Duodenal mucosa (tissue), 2 donors: ENCODE measurements at regions not wholly inside any gene's neighbourhood (a gene's known extent, or its start where the extent isn't known, plus 50 kb on each side); places are given as distances from the start of the nearest gene placed in this dataset.

Experiments used
- H3K27ac ChIP-seq: one replicate; pipeline ENCODE4 v1.7.0; 2013; ENCODE audit warnings: low read depth, low read length
- H3K27me3 ChIP-seq, 2 donors: one replicate each; pipeline ENCODE4 v1.7.0; 2013; ENCODE audit warnings: low read length in 2 of 2, control low read depth in 1 of 2; ENCODE audit not compliant: insufficient read depth in 2 of 2, control insufficient read depth in 1 of 2
- H3K36me3 ChIP-seq, 2 donors: one replicate each; pipeline ENCODE4 v1.7.0; 2013; ENCODE audit warnings: low read length in 2 of 2, control low read depth in 1 of 2; ENCODE audit not compliant: insufficient read depth in 2 of 2, control insufficient read depth in 1 of 2
- H3K4me1 ChIP-seq, 2 donors: one replicate each; pipeline ENCODE4 v1.7.0; 2013; ENCODE audit warnings: low read length in 2 of 2, control low read depth in 1 of 2; ENCODE audit not compliant: insufficient read depth in 2 of 2, control insufficient read depth in 1 of 2
- H3K4me3 ChIP-seq, 2 donors: one replicate each; pipeline ENCODE4 v1.7.0; 2013; ENCODE audit warnings: low read length in 2 of 2, low read depth in 1 of 2
- H3K9ac ChIP-seq, 2 donors: one replicate each; pipeline ENCODE4 v1.7.0; 2013; ENCODE audit warnings: low read length in 2 of 2, low read depth in 1 of 2
- H3K9me3 ChIP-seq, 2 donors: one replicate each; pipeline ENCODE4 v1.7.0; 2013; ENCODE audit warnings: low read length in 2 of 2, control low read depth in 1 of 2; ENCODE audit not compliant: control insufficient read depth in 1 of 2

GRCh38 chr12:91690531-91690930 lies 455.1 kb downstream of the BTG1 start:
- H3K4me1 ChIP-seq: no peaks in the 10 kb centered on the region
- no peaks in the 10 kb centered on the region for H3K36me3 ChIP-seq
- no peaks in the 10 kb centered on the region for H3K9me3 ChIP-seq
- H3K4me3 ChIP-seq: no peak overlapping the region
- H3K27me3 ChIP-seq: no peaks in the 10 kb centered on the region
- H3K27ac ChIP-seq: no peak overlapping the region
- H3K9ac ChIP-seq: no peak overlapping the region

GRCh38 chr12:91687052-91688017 lies 458.3 kb downstream of the BTG1 start:
- Histone ChIP-seq H3K4me3 (no peak overlapping the region), H3K27ac (no peak overlapping the region), H3K36me3 (no peaks in the 10 kb centered on the region), H3K27me3 (no peaks in the 10 kb centered on the region), H3K4me1 (no peaks in the 10 kb centered on the region), H3K9ac (no peak overlapping the region), H3K9me3 (no peaks in the 10 kb centered on the region)

- Histone ChIP-seq H3K27ac (no peak overlapping the region), H3K27me3 (no peaks in the 10 kb centered on the region), H3K9me3 (no peaks in the 10 kb centered on the region), H3K36me3 (no peaks in the 10 kb centered on the region), H3K4me3 (no peak overlapping the region), H3K4me1 (no peaks in the 10 kb centered on the region), H3K9ac (no peak overlapping the region)
These were observed 459.7 kb downstream of the BTG1 start for GRCh38 chr12:91685917-91686316.

DNA sequence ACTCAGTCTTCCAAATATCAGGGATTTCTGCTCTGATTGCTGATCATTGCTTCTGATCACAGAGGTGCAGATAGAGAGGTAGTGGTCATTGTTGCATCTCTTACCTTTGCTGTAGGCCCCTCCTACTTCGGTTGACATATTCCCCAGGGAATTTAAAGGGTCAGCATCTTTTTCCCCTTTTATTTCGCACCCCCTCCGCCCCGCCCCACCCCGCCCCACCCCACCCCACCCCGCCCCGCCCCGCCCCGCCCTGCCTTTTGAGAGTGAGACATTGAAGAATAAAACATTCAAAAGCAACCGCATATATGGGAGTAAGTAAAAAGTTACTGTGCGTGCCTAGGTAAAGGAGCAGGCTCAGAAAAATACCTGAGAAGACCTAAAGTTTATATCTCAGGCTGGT lies 463.9 kb downstream of the BTG1 start:
- H3K36me3 ChIP-seq: no peaks in the 10 kb centered on the region
- H3K4me1 ChIP-seq: no peaks in the 10 kb centered on the region
- H3K9ac ChIP-seq: no peak overlapping the region
- no peak overlapping the region for H3K4me3 ChIP-seq
- no peaks in the 10 kb centered on the region for H3K9me3 ChIP-seq
- no peak overlapping the region for H3K27ac ChIP-seq
- no peaks in the 10 kb centered on the region for H3K27me3 ChIP-seq

DNA sequence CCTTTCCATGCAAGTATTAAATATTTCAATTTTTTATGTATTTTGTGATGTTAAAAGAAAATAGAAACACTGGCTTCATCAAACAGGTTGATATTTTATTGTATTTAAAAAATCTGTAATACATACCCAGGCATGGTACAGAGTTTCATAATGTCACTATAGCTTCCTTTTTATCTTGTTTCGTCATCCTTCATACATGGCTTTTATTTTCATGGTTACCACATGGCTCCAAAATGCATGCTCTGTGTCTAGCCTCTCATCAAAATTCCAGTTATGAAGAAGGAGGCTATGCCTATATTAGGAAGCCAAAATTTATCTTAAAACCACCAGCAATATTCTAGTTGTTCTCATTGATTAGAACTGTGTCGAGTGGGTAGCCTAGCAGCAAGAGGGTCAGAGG lies 464.8 kb downstream of the BTG1 start:
- Histone ChIP-seq H3K4me1 (no peaks in the 10 kb centered on the region), H3K9me3 (no peaks in the 10 kb centered on the region), H3K27me3 (no peaks in the 10 kb centered on the region), H3K27ac (no peak overlapping the region), H3K4me3 (no peak overlapping the region), H3K36me3 (no peaks in the 10 kb centered on the region), H3K9ac (no peak overlapping the region)

GRCh38 chr12:91677556-91677955 lies 468.1 kb downstream of the BTG1 start:
- Histone ChIP-seq H3K36me3 (no peaks in the 10 kb centered on the region), H3K4me3 (no peak overlapping the region), H3K9me3 (no peaks in the 10 kb centered on the region), H3K27me3 (no peaks in the 10 kb centered on the region), H3K4me1 (no peaks in the 10 kb centered on the region), H3K27ac (no peak overlapping the region), H3K9ac (no peak overlapping the region)

- Histone ChIP-seq H3K9ac (no peak overlapping the region), H3K27ac (no peak overlapping the region), H3K27me3 (no peaks in the 10 kb centered on the region), H3K9me3 (no peaks in the 10 kb centered on the region), H3K4me1 (no peaks in the 10 kb centered on the region), H3K36me3 (no peaks in the 10 kb centered on the region), H3K4me3 (no peak overlapping the region)
These were observed 470.2 kb downstream of the BTG1 start for GRCh38 chr12:91675401-91675800.

DNA sequence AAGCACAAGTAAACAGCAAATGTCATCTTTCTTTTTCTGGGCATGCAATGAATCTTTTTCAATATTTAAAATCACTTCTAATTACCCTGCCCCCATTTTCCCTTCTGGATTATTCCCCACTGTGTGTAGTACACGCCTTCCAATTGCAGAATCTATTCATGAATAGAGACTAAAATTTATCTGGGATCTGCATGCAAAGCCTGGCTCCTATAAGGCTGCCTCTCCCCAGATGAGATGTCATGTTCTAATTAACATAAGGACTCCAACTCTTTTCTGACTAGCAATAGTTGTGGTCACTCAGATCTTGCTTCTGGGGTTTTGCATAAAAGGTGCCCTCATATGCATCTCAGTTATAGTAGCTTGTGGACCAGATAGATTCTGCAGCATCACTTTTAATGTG lies 473.5 kb downstream of the BTG1 start:
- Histone ChIP-seq H3K9me3 (peaks cover 0 to 2% of the 10 kb centered on the region in 2 donors), H3K9ac (no peak overlapping the region), H3K4me3 (no peak overlapping the region), H3K36me3 (no peaks in the 10 kb centered on the region), H3K27me3 (no peaks in the 10 kb centered on the region), H3K27ac (no peak overlapping the region), H3K4me1 (peaks cover 0 to 13% of the 10 kb centered on the region in 2 donors)

- Histone ChIP-seq H3K4me3 (peak overlapping the region in 1 of 2 donors; percentile 42), H3K27ac (no peak overlapping the region), H3K36me3 (no peaks in the 10 kb centered on the region), H3K9ac (no peak overlapping the region), H3K9me3 (peaks cover 0 to 2% of the 10 kb centered on the region in 2 donors), H3K4me1 (peaks cover 0 to 18% of the 10 kb centered on the region in 2 donors), H3K27me3 (no peaks in the 10 kb centered on the region)
These were observed 478.0 kb downstream of the BTG1 start for GRCh38 chr12:91667694-91668093.

GRCh38 chr12:91663744-91664143 lies 481.1 kb upstream of the DCN start:
- Histone ChIP-seq H3K27ac (no peak overlapping the region), H3K4me3 (no peak overlapping the region), H3K27me3 (no peaks in the 10 kb centered on the region), H3K9me3 (peaks cover 0 to 1% of the 10 kb centered on the region in 2 donors), H3K9ac (no peak overlapping the region), H3K36me3 (no peaks in the 10 kb centered on the region), H3K4me1 (peaks cover 0 to 18% of the 10 kb centered on the region in 2 donors)
